HCT116 (cell line): ENCODE measurements at regions not wholly inside any gene's neighbourhood (a gene's known extent, or its start where the extent isn't known, plus 50 kb on each side); places are given as distances from the start of the nearest gene placed in this dataset.

Source experiments
- ATAC-seq: fragments of 200-7000 bp; cut with Tn5 transposase; 2 replicates; pipeline ENCODE4 v1.9.1; 2020; ENCODE audit warnings: mild to moderate bottlenecking, moderate library complexity
- BruUV-seq: library from RNA; stranded (reverse); fragments of 400-500 nt; replicated peaks from 2 replicates; lab custom pipeline; 2021; lab: Mats Ljungman, UMichigan
- CTCF ChIA-PET: fragments of 300-600 bp; sonication (Branson Sonifier 250); formaldehyde crosslinking; loops from one replicate; lab custom pipeline; 2021; ENCODE audit warnings: antibody characterized with exemption; lab: Charles Lee
- POLR2A ChIA-PET: fragments of 300-600, 350-600 bp; sonication (Branson Sonifier 250); formaldehyde crosslinking; loops from one replicate; lab custom pipeline; 2021; ENCODE audit warnings: antibody characterized with exemption; lab: Charles Lee
- RAD21 ChIA-PET, 2 experiments: fragments of 300-600 bp; sonication (Branson Sonifier 250); formaldehyde crosslinking; loops; one replicate each; lab custom pipeline; 2023; ENCODE audit warnings: low total read pairs in 2 of 2; ENCODE audit not compliant: uncharacterized antibody in 2 of 2, unreplicated experiment in 2 of 2, low non-redundant PET in 1 of 2; lab: Charles Lee
- DNase-seq: peaks from one replicate; pipeline ENCODE4 v3.0.0-alpha.2; 2010; ENCODE audit warnings: low read depth, low spot score
- H2AFZ ChIP-seq: fragments of 200-600 bp; shearing (Covaris generic), sonication (generic); 2 replicates; pipeline ENCODE4 v1.6.1; 2017; ENCODE audit warnings: low read depth, mixed run types, mixed read lengths, antibody characterized with exemption, low read length; ENCODE audit not compliant: poor library complexity, severe bottlenecking
- H3K27ac ChIP-seq: 2 replicates; pipeline ENCODE4 v1.5.1; 2012; ENCODE audit warnings: low read depth, low read length
- H3K27me3 ChIP-seq: fragments of 200-600 bp; sonication (generic); 2 replicates; pipeline ENCODE4 v1.6.1; 2016; ENCODE audit warnings: mixed run types, low read length, mixed read lengths; ENCODE audit not compliant: insufficient read depth
- H3K36me3 ChIP-seq, 2 experiments: fragments of 200-500 bp in 1 of 2; fragments of 200-600 bp in 1 of 2; sonication (Bioruptor generic) in 1 of 2; sonication (generic) in 1 of 2; 2 replicates each; pipeline versions ENCODE4 v1.5.1 to v1.6.1; 2014 to 2016; ENCODE audit warnings: low read length in 2 of 2, inconsistent platforms in 1 of 2, mixed read lengths in 1 of 2, mixed run types in 1 of 2; ENCODE audit not compliant: insufficient read depth in 2 of 2, control insufficient read depth in 1 of 2
- H3K4me1 ChIP-seq, 2 experiments: fragments of 200-600 bp in 1 of 2; sonication (generic) in 1 of 2; 2 replicates each; pipeline versions ENCODE4 v1.5.1 to v1.6.1; 2012 to 2017; ENCODE audit warnings: low read length in 2 of 2, inconsistent platforms in 1 of 2, mild to moderate bottlenecking in 1 of 2, mixed read lengths in 1 of 2, mixed run types in 1 of 2, moderate library complexity in 1 of 2; ENCODE audit not compliant: insufficient read depth in 2 of 2, control insufficient read depth in 1 of 2
- H3K4me2 ChIP-seq: fragments of 200-600 bp; sonication (generic); 2 replicates; pipeline ENCODE4 v1.6.1; 2017; ENCODE audit warnings: mixed run types, low read length, mixed read lengths
- H3K4me3 ChIP-seq, 2 experiments: fragments of 200-600 bp in 1 of 2; sonication (generic) in 1 of 2; replicated peaks in 1 of 2; 2 replicates each; pipeline ENCODE4 v1.5.1; 2011 to 2016; ENCODE audit warnings: low read length in 2 of 2, control low read depth in 1 of 2, low read depth in 1 of 2, mild to moderate bottlenecking in 1 of 2, mixed read lengths in 1 of 2, mixed run types in 1 of 2
- H3K79me2 ChIP-seq: fragments of 200-600 bp; sonication (generic); 2 replicates; pipeline ENCODE4 v1.6.1; 2017; ENCODE audit warnings: mild to moderate bottlenecking, mixed run types, low read length, moderate library complexity, mixed read lengths; ENCODE audit not compliant: insufficient read depth
- H3K9ac ChIP-seq: fragments of 200-600 bp; sonication (generic); 2 replicates; pipeline ENCODE4 v1.6.1; 2016; ENCODE audit warnings: low read length, mixed read lengths
- H3K9me2 ChIP-seq: fragments of 200-600 bp; sonication (generic), shearing (Covaris generic); 2 replicates; pipeline ENCODE4 v1.6.1; 2017; ENCODE audit warnings: mixed run types, mild to moderate bottlenecking, moderate library complexity; ENCODE audit not compliant: insufficient read depth
- H3K9me3 ChIP-seq, 2 experiments: fragments of 200-500 bp in 1 of 2; fragments of 200-600 bp in 1 of 2; sonication (Bioruptor generic) in 1 of 2; sonication (generic) in 1 of 2; 2 replicates each; pipeline ENCODE4 v1.6.1; 2014 to 2017; ENCODE audit warnings: low read length in 2 of 2, mixed read lengths in 2 of 2, inconsistent platforms in 1 of 2, low read depth in 1 of 2, mild to moderate bottlenecking in 1 of 2, mixed run types in 1 of 2, moderate library complexity in 1 of 2; ENCODE audit not compliant: control insufficient read depth in 1 of 2, insufficient read depth in 1 of 2
- H4K20me1 ChIP-seq: fragments of 200-600 bp; sonication (generic), shearing (Covaris generic); 2 replicates; pipeline ENCODE4 v1.6.1; 2017; ENCODE audit warnings: mixed run types, mild to moderate bottlenecking, moderate library complexity; ENCODE audit not compliant: insufficient read depth
- EGR1 ChIP-seq: IDR thresholded peaks from 2 replicates; pipeline ENCODE4 v1.6.1; 2012; ENCODE audit warnings: low read depth
- EZH2 ChIP-seq: fragments of 200-600 bp; sonication (generic); IDR thresholded peaks from 2 replicates; pipeline ENCODE4 v1.6.1; 2017; ENCODE audit warnings: antibody characterized with exemption, mixed run types
- EZH2phosphoT487 ChIP-seq: fragments of 200-600 bp; IDR thresholded peaks from 2 replicates; pipeline ENCODE4 v1.6.1; 2018; ENCODE audit warnings: antibody characterized with exemption, borderline replicate concordance
- JUND ChIP-seq: IDR thresholded peaks from 2 replicates; pipeline ENCODE4 v1.6.1; 2012
- POLR2AphosphoS5 ChIP-seq: IDR thresholded peaks from 2 replicates; pipeline ENCODE4 v1.6.1; 2011; ENCODE audit warnings: mild to moderate bottlenecking, low read depth, low read length, moderate library complexity
- RAD21 ChIP-seq: IDR thresholded peaks from 2 replicates; pipeline ENCODE4 v1.6.1; 2012; ENCODE audit warnings: low read depth, mild to moderate bottlenecking
- SP1 ChIP-seq: IDR thresholded peaks from 2 replicates; pipeline ENCODE4 v1.6.1; 2012; ENCODE audit warnings: low read depth
- ZFX ChIP-seq: fragments of 450-650 bp; IDR thresholded peaks from 2 replicates; pipeline ENCODE4 v1.6.1; 2017
- intact Hi-C: fragments of 100-400 bp; cut with micrococcal nuclease; formaldehyde crosslinking; loops from 2 replicates; pipeline ENCODE4 v1.10.0; 2022
- TF ChIP-seq, protein P1 (sequence below): IDR thresholded peaks from 2 replicates; pipeline ENCODE4 v1.6.1; 2011; ENCODE audit warnings: mild to moderate bottlenecking, low read length, moderate library complexity; ENCODE audit not compliant: insufficient replicate concordance; ENCODE audit errors: extremely low read depth
- TF ChIP-seq, protein P2 (sequence below), 3 experiments: fragments of 200-600 bp in 1 of 3; sonication (generic) in 1 of 3; IDR thresholded peaks in 2 of 3; conservative IDR thresholded peaks in 1 of 3; 2 replicates each; pipeline ENCODE4 v1.5.1; 2012 to 2017; ENCODE audit warnings: low read depth in 2 of 3, low read length in 2 of 3, antibody characterized with exemption in 1 of 3, borderline replicate concordance in 1 of 3, control low read depth in 1 of 3, mild to moderate bottlenecking in 1 of 3, mixed read lengths in 1 of 3, mixed run types in 1 of 3, moderate library complexity in 1 of 3; ENCODE audit not compliant: insufficient read depth in 1 of 3

DNA sequence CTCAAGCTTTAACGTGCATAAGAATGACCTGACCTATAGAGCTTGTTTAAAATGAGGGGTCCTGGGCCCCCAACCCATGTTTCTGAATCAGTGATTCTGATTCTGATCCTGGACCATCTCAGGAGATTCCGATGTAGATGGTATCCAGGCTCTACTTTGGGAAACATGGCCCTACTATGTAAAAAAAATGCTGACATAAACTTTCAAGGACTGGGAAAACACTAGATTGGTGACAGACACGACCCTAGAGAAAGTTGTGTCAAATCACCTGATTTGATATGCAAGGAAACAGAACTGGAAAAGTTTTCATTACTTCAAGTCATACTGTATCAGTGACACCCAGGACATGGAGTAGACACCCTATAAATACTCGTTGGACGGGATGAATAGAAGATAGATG is 328.5 kb downstream of the HNRNPD start:
- POLR2A ChIA-PET = no interaction called here
- peaks cover 31% of the 10 kb centered on the region for H3K27me3 ChIP-seq

More for the DNA sequence above, 328.5 kb downstream of the HNRNPD start:
- Histone ChIP-seq H3K9ac (no peak overlapping the region), H3K79me2 (no peaks in the 10 kb centered on the region), H3K36me3 (no peaks in the 10 kb centered on the region), H2AFZ (no peak overlapping the region), H4K20me1 (no peaks in the 10 kb centered on the region), H3K9me3 (no peaks in the 10 kb centered on the region), H3K4me1 (no peaks in the 10 kb centered on the region), H3K4me3 (no peak overlapping the region), H3K4me2 (no peak overlapping the region), H3K27ac (no peak overlapping the region), H3K9me2 (no peaks in the 10 kb centered on the region)
- BruUV-seq = no TSS peak
- DNase-seq (no peak), ATAC-seq (no peak)
- TF ChIP-seq EGR1 (no peak), SP1 (no peak), RAD21 (no peak), ZFX (no peak), JUND (no peak), EZH2 (no peak), POLR2AphosphoS5 (no peak), EZH2phosphoT487 (no peak)
- TF ChIP-seq, protein P1, sequence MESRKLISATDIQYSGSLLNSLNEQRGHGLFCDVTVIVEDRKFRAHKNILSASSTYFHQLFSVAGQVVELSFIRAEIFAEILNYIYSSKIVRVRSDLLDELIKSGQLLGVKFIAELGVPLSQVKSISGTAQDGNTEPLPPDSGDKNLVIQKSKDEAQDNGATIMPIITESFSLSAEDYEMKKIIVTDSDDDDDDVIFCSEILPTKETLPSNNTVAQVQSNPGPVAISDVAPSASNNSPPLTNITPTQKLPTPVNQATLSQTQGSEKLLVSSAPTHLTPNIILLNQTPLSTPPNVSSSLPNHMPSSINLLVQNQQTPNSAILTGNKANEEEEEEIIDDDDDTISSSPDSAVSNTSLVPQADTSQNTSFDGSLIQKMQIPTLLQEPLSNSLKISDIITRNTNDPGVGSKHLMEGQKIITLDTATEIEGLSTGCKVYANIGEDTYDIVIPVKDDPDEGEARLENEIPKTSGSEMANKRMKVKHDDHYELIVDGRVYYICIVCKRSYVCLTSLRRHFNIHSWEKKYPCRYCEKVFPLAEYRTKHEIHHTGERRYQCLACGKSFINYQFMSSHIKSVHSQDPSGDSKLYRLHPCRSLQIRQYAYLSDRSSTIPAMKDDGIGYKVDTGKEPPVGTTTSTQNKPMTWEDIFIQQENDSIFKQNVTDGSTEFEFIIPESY = no peak
- TF ChIP-seq, protein P2, sequence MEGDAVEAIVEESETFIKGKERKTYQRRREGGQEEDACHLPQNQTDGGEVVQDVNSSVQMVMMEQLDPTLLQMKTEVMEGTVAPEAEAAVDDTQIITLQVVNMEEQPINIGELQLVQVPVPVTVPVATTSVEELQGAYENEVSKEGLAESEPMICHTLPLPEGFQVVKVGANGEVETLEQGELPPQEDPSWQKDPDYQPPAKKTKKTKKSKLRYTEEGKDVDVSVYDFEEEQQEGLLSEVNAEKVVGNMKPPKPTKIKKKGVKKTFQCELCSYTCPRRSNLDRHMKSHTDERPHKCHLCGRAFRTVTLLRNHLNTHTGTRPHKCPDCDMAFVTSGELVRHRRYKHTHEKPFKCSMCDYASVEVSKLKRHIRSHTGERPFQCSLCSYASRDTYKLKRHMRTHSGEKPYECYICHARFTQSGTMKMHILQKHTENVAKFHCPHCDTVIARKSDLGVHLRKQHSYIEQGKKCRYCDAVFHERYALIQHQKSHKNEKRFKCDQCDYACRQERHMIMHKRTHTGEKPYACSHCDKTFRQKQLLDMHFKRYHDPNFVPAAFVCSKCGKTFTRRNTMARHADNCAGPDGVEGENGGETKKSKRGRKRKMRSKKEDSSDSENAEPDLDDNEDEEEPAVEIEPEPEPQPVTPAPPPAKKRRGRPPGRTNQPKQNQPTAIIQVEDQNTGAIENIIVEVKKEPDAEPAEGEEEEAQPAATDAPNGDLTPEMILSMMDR (IDR thresholded peaks at IDR 0.05 in 2 of 3, conservative IDR thresholded peaks at IDR 0.05 in 1 of 3; ENCODE audit: borderline replicate concordance in 1 of 3, insufficient read depth in 1 of 3, low read depth in 2 of 3, low read length in 2 of 3) = no peak
- RAD21 ChIA-PET = no interaction called here
- CTCF ChIA-PET = no interaction called here
- intact Hi-C loops = no loop called here
